SK-N-SH treated with all-trans-retinoic acid at 6 μM for 48 hours (cell line): ENCODE measurements at regions not wholly inside any gene's neighbourhood (a gene's known extent, or its start where the extent isn't known, plus 50 kb on each side); places are given as distances from the start of the nearest gene placed in this dataset.

Source experiments
- ATAC-seq: fragments of 200-7000 bp; cut with Tn5 transposase; 3 replicates; pipeline ENCODE4 v1.9.1; 2020; ENCODE audit warnings: mild to moderate bottlenecking, moderate library complexity
- ARNTL ChIP-seq: fragments of 450-650 bp; formaldehyde crosslinking; IDR thresholded peaks from 2 replicates; pipeline ENCODE4 v1.5.0; 2020; ENCODE audit warnings: low read depth, mild to moderate bottlenecking, moderate library complexity, borderline replicate concordance
- BACH2 ChIP-seq: fragments of 250-450 bp; sonication (Bioruptor Pico); IDR thresholded peaks from 2 replicates; pipeline ENCODE4 v1.9.0; 2021; ENCODE audit warnings: mild to moderate bottlenecking, borderline replicate concordance
- ESRRG ChIP-seq: fragments of 250-450 bp; sonication (Bioruptor Pico); IDR thresholded peaks from 2 replicates; pipeline ENCODE4 v1.6.1; 2021; ENCODE audit warnings: mild to moderate bottlenecking
- GLIS3 ChIP-seq: fragments of 250-450 bp; sonication (Bioruptor Pico); IDR thresholded peaks from 2 replicates; pipeline ENCODE4 v1.5.0; 2020; ENCODE audit warnings: mild to moderate bottlenecking, moderate library complexity
- ISL1 ChIP-seq: fragments of 250-450 bp; sonication (Bioruptor Pico); IDR thresholded peaks from 2 replicates; pipeline ENCODE4 v2.1.2; 2022; ENCODE audit warnings: mild to moderate bottlenecking, moderate library complexity
- OSR1 ChIP-seq: fragments of 250-450 bp; sonication (Bioruptor Pico); IDR thresholded peaks from 2 replicates; pipeline ENCODE4 v1.8.0; 2022; ENCODE audit warnings: moderate library complexity, mild to moderate bottlenecking, inconsistent platforms
- PPARA ChIP-seq: fragments of 250-450 bp; sonication (Bioruptor Pico); IDR thresholded peaks from 2 replicates; pipeline ENCODE4 v1.5.0; 2020; ENCODE audit warnings: mild to moderate bottlenecking, borderline replicate concordance
- RARB ChIP-seq: fragments of 250-450 bp; sonication (Bioruptor Pico); IDR thresholded peaks from 2 replicates; pipeline ENCODE4 v1.8.0; 2021; ENCODE audit warnings: mild to moderate bottlenecking, moderate library complexity
- SNAI2 ChIP-seq: fragments of 250-450 bp; sonication (Bioruptor Pico); IDR thresholded peaks from 2 replicates; pipeline ENCODE4 v1.5.0; 2020; ENCODE audit warnings: mild to moderate bottlenecking, moderate library complexity
- TOX ChIP-seq: fragments of 250-450 bp; sonication (Bioruptor Pico); IDR thresholded peaks from 2 replicates; pipeline ENCODE4 v1.8.0; 2021; ENCODE audit warnings: mild to moderate bottlenecking, moderate library complexity, borderline replicate concordance
- ZC3H10 ChIP-seq: fragments of 250-450 bp; sonication (Bioruptor Pico); IDR thresholded peaks from 2 replicates; pipeline ENCODE4 v1.5.1; 2021; ENCODE audit warnings: mild to moderate bottlenecking, moderate library complexity
- ZFP3 ChIP-seq: fragments of 250-450 bp; sonication (Bioruptor Pico); IDR thresholded peaks from 2 replicates; pipeline ENCODE4 v1.5.0; 2020; ENCODE audit warnings: mild to moderate bottlenecking, moderate library complexity
- ZFP30 ChIP-seq: fragments of 450-650 bp; formaldehyde crosslinking; IDR thresholded peaks from 2 replicates; pipeline ENCODE4 v1.5.0; 2022; ENCODE audit warnings: mild to moderate bottlenecking, moderate library complexity
- ZNF565 ChIP-seq: fragments of 450-650 bp; formaldehyde crosslinking; conservative IDR thresholded peaks from 2 replicates; pipeline ENCODE4 v1.5.0; 2020; ENCODE audit warnings: low read depth, mild to moderate bottlenecking, moderate library complexity
- ZNF70 ChIP-seq: fragments of 450-650 bp; formaldehyde crosslinking; IDR thresholded peaks from 2 replicates; pipeline ENCODE4 v1.5.0; 2020; ENCODE audit warnings: mild to moderate bottlenecking, moderate library complexity
- ZNF8 ChIP-seq: fragments of 450-650 bp; formaldehyde crosslinking; IDR thresholded peaks from 2 replicates; pipeline ENCODE4 v1.5.0; 2020; ENCODE audit warnings: mild to moderate bottlenecking, moderate library complexity
- TF ChIP-seq, protein P1 (sequence below): fragments of 250-450 bp; sonication (Bioruptor Pico); IDR thresholded peaks from 2 replicates; pipeline ENCODE4 v1.5.0; 2020; ENCODE audit warnings: mild to moderate bottlenecking, moderate library complexity
- TF ChIP-seq, protein P2 (sequence below): fragments of 250-450 bp; sonication (Bioruptor Pico); IDR thresholded peaks from 2 replicates; pipeline ENCODE4 v1.8.0; 2021; ENCODE audit warnings: low read depth, mild to moderate bottlenecking, moderate library complexity, borderline replicate concordance
- TF ChIP-seq, protein P3 (sequence below): fragments of 250-450 bp; sonication (Bioruptor Pico); IDR thresholded peaks from 2 replicates; pipeline ENCODE4 v1.5.1; 2020; ENCODE audit warnings: low read depth, mild to moderate bottlenecking, moderate library complexity
- TF ChIP-seq, protein P4 (sequence below): fragments of 250-450 bp; sonication (Bioruptor Pico); IDR thresholded peaks from 2 replicates; pipeline ENCODE4 v1.8.0; 2020; ENCODE audit warnings: mild to moderate bottlenecking, moderate library complexity, borderline replicate concordance

DNA sequence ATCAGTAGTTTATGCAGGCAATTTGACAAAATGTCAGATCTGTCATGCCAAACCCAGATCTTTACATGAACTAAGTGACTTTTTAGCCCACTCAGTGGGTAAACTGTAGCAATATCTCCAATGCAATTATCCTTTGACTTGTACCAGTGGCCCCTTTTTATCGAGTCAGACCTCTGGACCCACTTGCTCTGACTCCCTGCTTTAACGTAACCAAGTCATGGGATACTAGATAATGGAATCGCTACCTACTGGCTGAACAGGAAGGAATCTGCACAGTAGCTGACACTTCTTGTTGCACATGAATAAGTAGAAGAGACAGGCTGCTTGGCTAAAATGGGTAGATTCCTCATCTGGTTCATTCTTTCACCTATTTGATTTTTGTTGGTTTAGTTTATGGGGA lies 128.4 kb upstream of the LYPLAL1 start:
- no peak for TF ChIP-seq SNAI2 (CRISPR knock-in tag)
- no peak for TF ChIP-seq PPARA (CRISPR knock-in tag)
- no peak for TF ChIP-seq GLIS3 (CRISPR knock-in tag)
- ATAC-seq = no peak

DNA sequence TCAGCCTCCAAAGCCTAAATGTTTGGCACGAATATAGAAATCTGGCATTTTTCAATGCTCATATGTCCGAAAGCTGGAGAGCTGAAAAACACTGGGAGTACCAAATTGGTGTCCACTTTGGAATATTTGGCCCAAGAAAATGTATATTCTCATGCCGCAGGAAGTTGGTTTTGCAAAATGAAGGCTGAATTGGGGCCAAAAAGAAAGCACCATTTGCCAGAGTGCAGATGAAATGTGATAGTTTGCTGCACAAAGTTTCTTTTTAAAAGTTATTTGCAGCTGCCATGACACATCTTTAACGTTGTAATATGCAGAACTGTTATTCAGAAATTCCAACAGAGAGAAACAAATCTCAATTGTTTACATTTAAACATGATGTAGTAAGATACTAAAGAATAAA lies 124.2 kb upstream of the LYPLAL1 start:
- TF ChIP-seq, protein P1, sequence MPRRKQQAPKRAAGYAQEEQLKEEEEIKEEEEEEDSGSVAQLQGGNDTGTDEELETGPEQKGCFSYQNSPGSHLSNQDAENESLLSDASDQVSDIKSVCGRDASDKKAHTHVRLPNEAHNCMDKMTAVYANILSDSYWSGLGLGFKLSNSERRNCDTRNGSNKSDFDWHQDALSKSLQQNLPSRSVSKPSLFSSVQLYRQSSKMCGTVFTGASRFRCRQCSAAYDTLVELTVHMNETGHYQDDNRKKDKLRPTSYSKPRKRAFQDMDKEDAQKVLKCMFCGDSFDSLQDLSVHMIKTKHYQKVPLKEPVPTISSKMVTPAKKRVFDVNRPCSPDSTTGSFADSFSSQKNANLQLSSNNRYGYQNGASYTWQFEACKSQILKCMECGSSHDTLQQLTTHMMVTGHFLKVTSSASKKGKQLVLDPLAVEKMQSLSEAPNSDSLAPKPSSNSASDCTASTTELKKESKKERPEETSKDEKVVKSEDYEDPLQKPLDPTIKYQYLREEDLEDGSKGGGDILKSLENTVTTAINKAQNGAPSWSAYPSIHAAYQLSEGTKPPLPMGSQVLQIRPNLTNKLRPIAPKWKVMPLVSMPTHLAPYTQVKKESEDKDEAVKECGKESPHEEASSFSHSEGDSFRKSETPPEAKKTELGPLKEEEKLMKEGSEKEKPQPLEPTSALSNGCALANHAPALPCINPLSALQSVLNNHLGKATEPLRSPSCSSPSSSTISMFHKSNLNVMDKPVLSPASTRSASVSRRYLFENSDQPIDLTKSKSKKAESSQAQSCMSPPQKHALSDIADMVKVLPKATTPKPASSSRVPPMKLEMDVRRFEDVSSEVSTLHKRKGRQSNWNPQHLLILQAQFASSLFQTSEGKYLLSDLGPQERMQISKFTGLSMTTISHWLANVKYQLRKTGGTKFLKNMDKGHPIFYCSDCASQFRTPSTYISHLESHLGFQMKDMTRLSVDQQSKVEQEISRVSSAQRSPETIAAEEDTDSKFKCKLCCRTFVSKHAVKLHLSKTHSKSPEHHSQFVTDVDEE (CRISPR knock-in tag) = no peak
- no peak for TF ChIP-seq TOX (CRISPR knock-in tag)
- TF ChIP-seq, protein P2, sequence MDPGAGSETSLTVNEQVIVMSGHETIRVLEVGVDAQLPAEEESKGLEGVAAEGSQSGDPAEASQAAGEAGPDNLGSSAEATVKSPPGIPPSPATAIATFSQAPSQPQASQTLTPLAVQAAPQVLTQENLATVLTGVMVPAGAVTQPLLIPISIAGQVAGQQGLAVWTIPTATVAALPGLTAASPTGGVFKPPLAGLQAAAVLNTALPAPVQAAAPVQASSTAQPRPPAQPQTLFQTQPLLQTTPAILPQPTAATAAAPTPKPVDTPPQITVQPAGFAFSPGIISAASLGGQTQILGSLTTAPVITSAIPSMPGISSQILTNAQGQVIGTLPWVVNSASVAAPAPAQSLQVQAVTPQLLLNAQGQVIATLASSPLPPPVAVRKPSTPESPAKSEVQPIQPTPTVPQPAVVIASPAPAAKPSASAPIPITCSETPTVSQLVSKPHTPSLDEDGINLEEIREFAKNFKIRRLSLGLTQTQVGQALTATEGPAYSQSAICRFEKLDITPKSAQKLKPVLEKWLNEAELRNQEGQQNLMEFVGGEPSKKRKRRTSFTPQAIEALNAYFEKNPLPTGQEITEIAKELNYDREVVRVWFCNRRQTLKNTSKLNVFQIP (CRISPR knock-in tag) = no peak
- ATAC-seq = no peak

DNA sequence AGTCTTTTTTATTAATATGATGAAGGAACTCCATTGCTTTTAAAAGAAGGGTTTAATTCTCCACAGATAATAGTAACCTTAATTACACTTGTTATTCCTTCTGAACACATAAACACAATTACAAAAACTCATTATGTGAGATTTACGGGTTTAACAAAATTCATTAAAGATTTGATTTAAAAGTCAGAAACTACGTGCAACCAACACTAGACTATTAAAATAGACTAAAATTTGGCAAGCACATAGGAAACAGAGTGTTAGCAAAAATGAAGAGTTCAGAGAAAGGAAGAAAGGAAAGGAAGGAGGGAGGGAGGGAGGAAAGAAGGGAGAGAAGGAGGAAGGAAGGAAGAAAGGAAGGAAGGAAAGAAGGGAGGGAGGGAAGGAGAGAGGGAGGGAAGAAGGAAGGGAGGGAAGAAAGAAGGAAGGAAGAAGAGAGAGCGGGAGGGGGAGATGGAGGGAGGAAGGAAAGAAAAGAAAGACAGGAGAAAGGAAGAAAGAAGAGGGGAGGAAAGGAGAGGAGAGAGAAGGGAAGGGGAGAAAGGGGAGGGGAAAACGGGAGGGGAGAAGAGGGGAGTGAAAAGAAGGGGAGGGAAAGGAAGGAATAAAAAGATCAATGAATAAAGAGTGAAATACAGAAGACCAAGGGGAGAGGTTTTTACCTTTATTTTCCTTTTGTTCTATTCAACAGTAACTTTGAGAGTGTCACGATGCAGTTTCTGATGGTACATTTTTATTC lies 123.4 kb upstream of the LYPLAL1 start:
- TF ChIP-seq ARNTL (CRISPR knock-in tag) = no peak
- TF ChIP-seq ZFP3 (CRISPR knock-in tag) = no peak
- TF ChIP-seq SNAI2 (CRISPR knock-in tag) = no peak
- TF ChIP-seq TOX (CRISPR knock-in tag) = no peak
- no peak for ATAC-seq

DNA sequence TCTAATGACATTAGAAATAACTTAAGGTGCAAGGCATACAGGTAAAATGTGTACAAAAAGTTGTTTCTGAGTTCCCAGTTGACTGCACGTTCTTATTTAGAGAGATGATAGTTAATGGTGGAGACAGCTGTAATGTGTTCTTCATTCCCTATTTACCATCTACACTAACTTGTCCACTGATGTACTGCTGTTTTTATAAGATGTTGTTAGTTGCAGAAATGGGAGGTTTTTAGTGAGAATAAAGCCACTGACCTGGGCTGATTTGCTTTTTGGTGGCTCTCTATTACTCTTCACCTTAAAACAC lies 122.9 kb upstream of the LYPLAL1 start:
- no peak for ATAC-seq
- TF ChIP-seq RARB (CRISPR knock-in tag) = no peak
- TF ChIP-seq, protein P3, sequence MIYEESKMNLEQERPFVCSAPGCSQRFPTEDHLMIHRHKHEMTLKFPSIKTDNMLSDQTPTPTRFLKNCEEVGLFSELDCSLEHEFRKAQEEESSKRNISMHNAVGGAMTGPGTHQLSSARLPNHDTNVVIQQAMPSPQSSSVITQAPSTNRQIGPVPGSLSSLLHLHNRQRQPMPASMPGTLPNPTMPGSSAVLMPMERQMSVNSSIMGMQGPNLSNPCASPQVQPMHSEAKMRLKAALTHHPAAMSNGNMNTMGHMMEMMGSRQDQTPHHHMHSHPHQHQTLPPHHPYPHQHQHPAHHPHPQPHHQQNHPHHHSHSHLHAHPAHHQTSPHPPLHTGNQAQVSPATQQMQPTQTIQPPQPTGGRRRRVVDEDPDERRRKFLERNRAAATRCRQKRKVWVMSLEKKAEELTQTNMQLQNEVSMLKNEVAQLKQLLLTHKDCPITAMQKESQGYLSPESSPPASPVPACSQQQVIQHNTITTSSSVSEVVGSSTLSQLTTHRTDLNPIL (CRISPR knock-in tag) = no peak
- TF ChIP-seq PPARA (CRISPR knock-in tag) = no peak
- TF ChIP-seq ZFP3 (CRISPR knock-in tag) = no peak
- TF ChIP-seq SNAI2 (CRISPR knock-in tag) = no peak
- no peak for TF ChIP-seq ISL1 (CRISPR knock-in tag)
- TF ChIP-seq OSR1 (CRISPR knock-in tag) = no peak

DNA sequence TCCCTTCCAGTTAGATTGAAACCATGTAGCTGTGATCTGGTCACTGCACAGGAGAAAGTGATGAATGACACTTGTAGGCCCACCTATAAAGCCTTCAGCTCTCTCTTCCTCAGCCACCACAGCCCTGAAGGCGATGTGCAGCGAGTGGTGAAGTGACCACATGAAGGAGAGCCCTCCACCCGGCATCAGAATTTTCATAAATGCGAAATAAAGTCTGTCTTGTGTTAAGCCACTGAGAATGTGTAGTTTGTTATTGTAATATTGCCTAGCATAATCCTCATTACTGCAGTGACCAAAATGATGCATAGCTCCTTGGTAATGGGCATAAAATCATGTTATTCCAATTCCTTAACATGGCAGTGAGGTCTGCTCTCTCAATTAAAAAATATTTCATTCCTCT lies 122.1 kb upstream of the LYPLAL1 start:
- no peak for TF ChIP-seq ZFP30 (CRISPR knock-in tag)
- TF ChIP-seq ZNF70 = no peak
- TF ChIP-seq ZNF8 (CRISPR knock-in tag) = no peak
- TF ChIP-seq ARNTL (CRISPR knock-in tag) = no peak
- TF ChIP-seq ZNF565 (CRISPR knock-in tag) = no peak
- no peak for TF ChIP-seq ESRRG (CRISPR knock-in tag)
- TF ChIP-seq GLIS3 (CRISPR knock-in tag) = no peak
- TF ChIP-seq, protein P3 (CRISPR knock-in tag) = no peak
- TF ChIP-seq ZC3H10 = no peak
- TF ChIP-seq, protein P2 (CRISPR knock-in tag) = no peak
- TF ChIP-seq RARB (CRISPR knock-in tag) = no peak
- no peak for TF ChIP-seq ZFP3 (CRISPR knock-in tag)
- no peak for TF ChIP-seq TOX (CRISPR knock-in tag)
- TF ChIP-seq BACH2 (CRISPR knock-in tag) = no peak
- TF ChIP-seq, protein P4, sequence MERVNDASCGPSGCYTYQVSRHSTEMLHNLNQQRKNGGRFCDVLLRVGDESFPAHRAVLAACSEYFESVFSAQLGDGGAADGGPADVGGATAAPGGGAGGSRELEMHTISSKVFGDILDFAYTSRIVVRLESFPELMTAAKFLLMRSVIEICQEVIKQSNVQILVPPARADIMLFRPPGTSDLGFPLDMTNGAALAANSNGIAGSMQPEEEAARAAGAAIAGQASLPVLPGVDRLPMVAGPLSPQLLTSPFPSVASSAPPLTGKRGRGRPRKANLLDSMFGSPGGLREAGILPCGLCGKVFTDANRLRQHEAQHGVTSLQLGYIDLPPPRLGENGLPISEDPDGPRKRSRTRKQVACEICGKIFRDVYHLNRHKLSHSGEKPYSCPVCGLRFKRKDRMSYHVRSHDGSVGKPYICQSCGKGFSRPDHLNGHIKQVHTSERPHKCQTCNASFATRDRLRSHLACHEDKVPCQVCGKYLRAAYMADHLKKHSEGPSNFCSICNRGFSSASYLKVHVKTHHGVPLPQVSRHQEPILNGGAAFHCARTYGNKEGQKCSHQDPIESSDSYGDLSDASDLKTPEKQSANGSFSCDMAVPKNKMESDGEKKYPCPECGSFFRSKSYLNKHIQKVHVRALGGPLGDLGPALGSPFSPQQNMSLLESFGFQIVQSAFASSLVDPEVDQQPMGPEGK (CRISPR knock-in tag) = no peak

More for the DNA sequence above, 122.1 kb upstream of the LYPLAL1 start:
- ATAC-seq = no peak
